SK-N-SH (cell line): ENCODE measurements at regions not wholly inside any gene's neighbourhood (a gene's known extent, or its start where the extent isn't known, plus 50 kb on each side); places are given as distances from the start of the nearest gene placed in this dataset.

Experiments
- EP300 ChIP-seq, 2 experiments: IDR thresholded peaks; 2 replicates each; pipeline versions ENCODE4 v1.4.0 to v1.6.1; 2012; ENCODE audit warnings: borderline replicate concordance in 1 of 2, low read depth in 1 of 2, low read length in 1 of 2
- EZH2phosphoT487 ChIP-seq: fragments of 200-600 bp; sonication (generic); IDR thresholded peaks from 2 replicates; pipeline ENCODE4 v1.6.1; 2017; ENCODE audit warnings: low read depth, mixed run types, mild to moderate bottlenecking, antibody characterized with exemption, moderate library complexity, borderline replicate concordance
- FOXM1 ChIP-seq: IDR thresholded peaks from 2 replicates; pipeline ENCODE4 v1.4.0; 2012; ENCODE audit warnings: low read depth, mild to moderate bottlenecking
- JUND ChIP-seq: IDR thresholded peaks from 2 replicates; pipeline ENCODE4 v1.4.0; 2012
- NFIC ChIP-seq: IDR thresholded peaks from 2 replicates; pipeline ENCODE4 v1.4.0; 2012; ENCODE audit warnings: borderline replicate concordance
- NRF1 ChIP-seq: IDR thresholded peaks from 2 replicates; pipeline ENCODE4 v1.6.1; 2012; ENCODE audit warnings: low read depth, mild to moderate bottlenecking, low read length
- POLR2AphosphoS5 ChIP-seq: IDR thresholded peaks from 2 replicates; pipeline ENCODE4 v1.6.1; 2012; ENCODE audit warnings: low read depth, low read length
- RCOR1 ChIP-seq: fragments of 150-350 bp; IDR thresholded peaks from 2 replicates; pipeline ENCODE4 v1.6.1; 2017; ENCODE audit warnings: antibody characterized with exemption, low read length
- RFX5 ChIP-seq: IDR thresholded peaks from 2 replicates; pipeline ENCODE4 v1.6.1; 2012; ENCODE audit warnings: mild to moderate bottlenecking, improper control_type of control experiment, low read length
- TF ChIP-seq, protein P1 (sequence below): fragments of 200-600 bp; sonication (generic); IDR thresholded peaks from 2 replicates; pipeline ENCODE4 v1.6.1; 2017; ENCODE audit warnings: antibody characterized with exemption, mild to moderate bottlenecking, moderate library complexity
- TF ChIP-seq, protein P2 (sequence below): IDR thresholded peaks from 2 replicates; pipeline ENCODE4 v1.6.1; 2012; ENCODE audit warnings: mild to moderate bottlenecking, low read depth, low read length, moderate library complexity

DNA sequence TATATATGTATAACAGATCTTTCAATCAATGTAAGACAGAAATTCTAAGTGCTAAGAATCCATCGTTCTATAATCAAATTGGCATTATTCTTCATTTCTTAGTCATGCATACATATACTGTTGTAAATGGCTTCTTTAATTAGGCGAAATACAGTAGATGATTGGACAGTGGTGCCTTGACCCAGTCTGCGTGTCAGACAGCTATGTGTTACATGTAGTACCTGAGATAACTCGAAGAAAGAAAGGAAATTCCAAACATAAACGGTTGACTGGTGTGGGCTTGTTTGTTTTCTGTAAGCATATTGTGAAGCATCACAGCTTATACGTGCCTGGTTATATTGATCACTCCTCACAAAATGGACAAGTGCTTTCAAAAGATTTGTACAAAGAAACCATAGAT is 210.5 kb downstream of the ETNK1 start:
- no peak for TF ChIP-seq EZH2phosphoT487
- no peak for TF ChIP-seq RFX5
- TF ChIP-seq EP300 (IDR thresholded peaks at IDR 0.05; ENCODE audit: borderline replicate concordance in 1 of 2, low read depth in 1 of 2, low read length in 1 of 2), result no peak
- TF ChIP-seq JUND, result no peak
- TF ChIP-seq, protein P1, sequence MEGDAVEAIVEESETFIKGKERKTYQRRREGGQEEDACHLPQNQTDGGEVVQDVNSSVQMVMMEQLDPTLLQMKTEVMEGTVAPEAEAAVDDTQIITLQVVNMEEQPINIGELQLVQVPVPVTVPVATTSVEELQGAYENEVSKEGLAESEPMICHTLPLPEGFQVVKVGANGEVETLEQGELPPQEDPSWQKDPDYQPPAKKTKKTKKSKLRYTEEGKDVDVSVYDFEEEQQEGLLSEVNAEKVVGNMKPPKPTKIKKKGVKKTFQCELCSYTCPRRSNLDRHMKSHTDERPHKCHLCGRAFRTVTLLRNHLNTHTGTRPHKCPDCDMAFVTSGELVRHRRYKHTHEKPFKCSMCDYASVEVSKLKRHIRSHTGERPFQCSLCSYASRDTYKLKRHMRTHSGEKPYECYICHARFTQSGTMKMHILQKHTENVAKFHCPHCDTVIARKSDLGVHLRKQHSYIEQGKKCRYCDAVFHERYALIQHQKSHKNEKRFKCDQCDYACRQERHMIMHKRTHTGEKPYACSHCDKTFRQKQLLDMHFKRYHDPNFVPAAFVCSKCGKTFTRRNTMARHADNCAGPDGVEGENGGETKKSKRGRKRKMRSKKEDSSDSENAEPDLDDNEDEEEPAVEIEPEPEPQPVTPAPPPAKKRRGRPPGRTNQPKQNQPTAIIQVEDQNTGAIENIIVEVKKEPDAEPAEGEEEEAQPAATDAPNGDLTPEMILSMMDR, result no peak
- TF ChIP-seq NRF1, result no peak
- TF ChIP-seq, protein P2, sequence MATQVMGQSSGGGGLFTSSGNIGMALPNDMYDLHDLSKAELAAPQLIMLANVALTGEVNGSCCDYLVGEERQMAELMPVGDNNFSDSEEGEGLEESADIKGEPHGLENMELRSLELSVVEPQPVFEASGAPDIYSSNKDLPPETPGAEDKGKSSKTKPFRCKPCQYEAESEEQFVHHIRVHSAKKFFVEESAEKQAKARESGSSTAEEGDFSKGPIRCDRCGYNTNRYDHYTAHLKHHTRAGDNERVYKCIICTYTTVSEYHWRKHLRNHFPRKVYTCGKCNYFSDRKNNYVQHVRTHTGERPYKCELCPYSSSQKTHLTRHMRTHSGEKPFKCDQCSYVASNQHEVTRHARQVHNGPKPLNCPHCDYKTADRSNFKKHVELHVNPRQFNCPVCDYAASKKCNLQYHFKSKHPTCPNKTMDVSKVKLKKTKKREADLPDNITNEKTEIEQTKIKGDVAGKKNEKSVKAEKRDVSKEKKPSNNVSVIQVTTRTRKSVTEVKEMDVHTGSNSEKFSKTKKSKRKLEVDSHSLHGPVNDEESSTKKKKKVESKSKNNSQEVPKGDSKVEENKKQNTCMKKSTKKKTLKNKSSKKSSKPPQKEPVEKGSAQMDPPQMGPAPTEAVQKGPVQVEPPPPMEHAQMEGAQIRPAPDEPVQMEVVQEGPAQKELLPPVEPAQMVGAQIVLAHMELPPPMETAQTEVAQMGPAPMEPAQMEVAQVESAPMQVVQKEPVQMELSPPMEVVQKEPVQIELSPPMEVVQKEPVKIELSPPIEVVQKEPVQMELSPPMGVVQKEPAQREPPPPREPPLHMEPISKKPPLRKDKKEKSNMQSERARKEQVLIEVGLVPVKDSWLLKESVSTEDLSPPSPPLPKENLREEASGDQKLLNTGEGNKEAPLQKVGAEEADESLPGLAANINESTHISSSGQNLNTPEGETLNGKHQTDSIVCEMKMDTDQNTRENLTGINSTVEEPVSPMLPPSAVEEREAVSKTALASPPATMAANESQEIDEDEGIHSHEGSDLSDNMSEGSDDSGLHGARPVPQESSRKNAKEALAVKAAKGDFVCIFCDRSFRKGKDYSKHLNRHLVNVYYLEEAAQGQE, result no peak
- no peak for TF ChIP-seq NFIC
- no peak for TF ChIP-seq FOXM1
- TF ChIP-seq POLR2AphosphoS5, result no peak
- no peak for TF ChIP-seq RCOR1
